ENCODE measurements at regions not wholly inside any gene's neighbourhood (a gene's known extent, or its start where the extent isn't known, plus 50 kb on each side); places are given as distances from the start of the nearest gene placed in this dataset.

- TF ChIP-seq POLR2AphosphoS5 (IDR thresholded peaks at IDR 0.05; ENCODE audit: low read depth, low read length) (no peak), POLR2A (IDR thresholded peaks at IDR 0.05; ENCODE audit: low read depth, low read length) (no peak)
Measured at GRCh38 chr2:226622484-226622883, 177.1 kb downstream of the IRS1 start.

Data from GM12892 (cell line).